KBM-7 (cell line): ENCODE measurements at regions not wholly inside any gene's neighbourhood (a gene's known extent, or its start where the extent isn't known, plus 50 kb on each side); places are given as distances from the start of the nearest gene placed in this dataset.
"Not testable (repeated sequence)": the region's sequence is repeated elsewhere in the genome, so short reads cannot be mapped to it uniquely, and the experiment has no call there.

Experiments
- DNase-seq: peaks from one replicate; pipeline ENCODE4 v3.0.0-alpha.2; 2015
- in situ Hi-C: fragments of 300-500 bp; cut with MboI; formaldehyde crosslinking; loops from 2 replicates; pipeline ENCODE4 v1.14.3; 2020; ENCODE audit warnings: low sequenced_read_pairs, low pct_unique_long_range_greater_than_20kb, mixed read lengths

DNA sequence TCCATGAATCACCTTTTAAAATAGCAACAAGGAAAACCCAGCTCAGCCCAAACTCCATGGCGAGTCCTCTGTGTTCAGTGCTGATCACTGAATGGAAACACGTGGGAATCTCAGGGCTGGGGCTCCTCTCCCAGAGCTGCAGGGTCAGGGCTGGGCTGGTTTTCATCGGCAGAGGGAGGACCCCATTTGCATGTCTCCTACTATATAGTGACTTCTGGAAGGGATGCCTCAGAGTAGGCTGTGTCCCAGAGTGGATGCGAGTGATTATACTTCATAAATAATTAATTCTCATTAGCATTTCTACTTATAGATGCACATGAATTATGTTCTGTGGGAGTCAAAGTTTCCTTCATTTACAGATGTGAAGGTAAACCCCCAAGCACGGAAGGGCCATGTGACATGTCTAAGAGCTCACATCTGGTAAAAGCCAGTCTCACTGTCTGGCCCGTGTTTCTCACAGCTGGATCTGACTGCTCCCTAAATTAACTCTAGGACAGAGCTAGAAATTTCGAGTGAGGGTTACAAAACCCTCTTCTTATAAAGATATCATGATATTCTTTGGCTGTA, 685.0 kb downstream of the TMEM121 start:
- no peak for DNase-seq
- in situ Hi-C loops = no loop called here

- in situ Hi-C loops = no loop called here
- no peak for DNase-seq
These were observed 688.8 kb downstream of the TMEM121 start for GRCh38 chr14:106215229-106215628.

DNA sequence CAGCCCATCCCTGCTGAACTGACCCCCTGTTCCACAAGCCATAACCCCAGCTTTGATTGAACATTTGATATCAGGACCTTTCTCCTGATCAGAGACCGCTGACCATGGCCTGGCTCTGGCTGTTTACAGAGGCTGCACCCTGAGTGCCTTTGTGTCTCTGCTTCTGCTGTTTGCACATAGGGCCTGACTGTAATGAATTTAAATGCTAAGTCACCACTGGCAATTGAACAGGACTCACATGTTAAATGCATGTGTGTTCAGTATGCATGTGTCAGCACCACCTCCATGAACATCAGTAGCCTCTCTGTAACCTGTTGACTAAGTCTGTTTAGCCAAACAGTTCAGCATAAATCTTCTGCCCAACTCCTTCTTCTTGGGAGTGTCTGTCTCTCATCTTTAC, 690.3 kb downstream of the TMEM121 start:
- in situ Hi-C loops = no loop called here

DNA sequence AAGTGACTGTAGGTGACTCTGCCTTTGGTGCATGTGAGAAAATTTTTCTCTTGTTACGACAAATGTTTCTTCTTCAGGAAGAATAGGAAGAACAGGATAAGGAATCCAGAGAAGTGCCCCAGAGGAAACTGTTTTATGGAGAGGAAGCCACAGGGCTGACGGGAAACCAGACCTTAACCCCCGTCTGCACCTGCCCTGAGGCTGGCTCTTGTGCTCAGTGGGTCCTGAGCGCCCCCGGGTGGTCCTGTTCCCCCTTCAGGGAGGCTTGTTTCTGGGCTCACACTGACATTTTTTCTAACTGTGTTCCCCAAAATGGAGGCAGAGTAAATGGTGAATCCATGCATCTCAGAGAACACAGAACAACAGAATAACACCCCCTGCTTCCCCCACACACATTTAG, 691.8 kb downstream of the TMEM121 start:
- in situ Hi-C loops = no loop called here
- DNase-seq = peak; percentile 59

More for the DNA sequence above, 690.3 kb downstream of the TMEM121 start:
- no peak for DNase-seq

- DNase-seq = no peak
- in situ Hi-C loops = no loop called here
These were observed 695.9 kb downstream of the TMEM121 start for GRCh38 chr14:106222311-106222710.

DNA sequence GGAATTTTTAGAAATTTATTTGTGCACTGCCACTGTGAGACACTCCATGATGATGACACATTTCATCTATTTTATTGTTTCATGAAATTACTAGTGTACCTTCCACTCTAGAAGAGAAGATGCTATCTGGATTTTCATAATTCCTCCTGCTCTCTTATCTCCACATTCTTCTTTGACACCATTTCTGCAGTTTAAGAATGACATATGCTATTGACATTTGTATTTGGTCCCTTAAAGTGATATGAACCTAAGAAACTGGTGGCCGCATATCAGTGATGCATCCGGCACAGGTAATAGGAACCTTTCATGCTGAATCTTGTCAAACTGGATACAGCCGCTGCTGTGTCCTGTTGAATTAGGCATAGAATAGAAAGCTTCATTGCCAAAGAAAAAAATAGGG, 696.3 kb downstream of the TMEM121 start:
- DNase-seq = peak; percentile 51
- in situ Hi-C loops = no loop called here

DNA sequence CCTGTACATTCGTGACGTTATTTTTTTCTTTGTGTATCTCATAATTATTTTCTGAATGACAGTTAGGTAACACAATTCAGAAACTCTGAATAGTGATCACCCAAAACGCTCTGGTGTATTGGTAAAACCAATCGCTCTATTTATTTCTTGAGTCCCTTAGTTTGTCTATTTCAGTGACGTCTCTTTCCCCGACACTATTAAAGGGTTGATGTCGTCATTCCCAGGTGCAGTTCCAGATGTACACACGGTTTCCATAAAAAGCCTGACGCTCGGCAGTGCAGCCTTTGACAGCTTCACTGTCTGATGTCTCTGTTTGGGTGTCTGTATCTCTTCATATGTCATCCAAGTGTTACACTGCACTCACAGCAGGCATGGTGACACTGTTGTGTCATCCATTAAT, 701.4 kb downstream of the TMEM121 start:
- DNase-seq = no peak
- in situ Hi-C loops = no loop called here

DNA sequence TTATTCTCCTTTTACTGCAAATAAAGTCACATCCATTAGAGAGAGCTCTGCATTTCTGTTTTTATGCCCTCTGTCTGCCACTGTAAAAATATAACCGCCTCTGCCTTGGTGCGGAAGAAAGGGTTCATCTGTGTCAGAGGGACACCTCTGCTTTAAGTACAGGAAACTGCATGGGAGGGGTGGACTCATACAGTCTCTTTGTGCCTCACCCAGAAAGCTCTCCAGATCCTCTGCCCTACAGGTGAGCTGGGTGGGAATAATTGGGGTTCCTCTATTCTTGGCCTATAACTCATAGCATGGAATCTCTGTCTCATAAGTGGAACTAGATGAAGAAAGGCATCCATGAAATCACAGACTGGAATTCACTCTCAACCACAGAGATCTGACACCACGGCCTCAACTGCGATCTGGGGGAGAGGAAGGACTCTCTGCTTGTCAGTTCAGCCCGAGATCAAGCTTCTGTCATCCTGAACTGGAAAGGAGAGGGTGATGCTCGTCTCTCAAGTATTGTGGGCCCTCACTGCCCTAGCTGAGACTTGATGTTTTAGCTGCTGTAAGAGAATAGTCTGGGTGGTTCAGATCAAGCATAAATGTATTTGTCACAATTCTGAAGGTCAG, 702.3 kb downstream of the TMEM121 start:
- no peak for DNase-seq
- in situ Hi-C loops = no loop called here

DNA sequence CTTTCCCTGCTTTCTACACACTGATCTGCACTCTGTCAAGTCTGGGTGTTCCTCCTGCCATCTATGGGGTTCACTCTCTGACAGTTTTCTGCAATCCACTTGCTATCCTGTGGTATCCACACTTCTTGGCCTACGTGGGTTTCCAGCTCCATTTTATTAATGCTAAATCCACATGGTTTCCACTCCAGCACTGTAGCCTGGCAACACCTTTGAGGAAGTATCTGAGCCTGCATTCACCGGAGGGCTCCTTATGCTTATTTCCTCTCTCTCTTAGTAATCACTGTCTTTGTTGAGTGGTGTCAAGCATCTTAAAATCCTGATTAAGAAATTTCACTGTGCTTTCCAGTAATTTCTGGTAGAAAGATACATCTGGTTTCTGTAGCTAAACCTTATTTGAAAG, 703.7 kb downstream of the TMEM121 start:
- in situ Hi-C loops = no loop called here

DNA sequence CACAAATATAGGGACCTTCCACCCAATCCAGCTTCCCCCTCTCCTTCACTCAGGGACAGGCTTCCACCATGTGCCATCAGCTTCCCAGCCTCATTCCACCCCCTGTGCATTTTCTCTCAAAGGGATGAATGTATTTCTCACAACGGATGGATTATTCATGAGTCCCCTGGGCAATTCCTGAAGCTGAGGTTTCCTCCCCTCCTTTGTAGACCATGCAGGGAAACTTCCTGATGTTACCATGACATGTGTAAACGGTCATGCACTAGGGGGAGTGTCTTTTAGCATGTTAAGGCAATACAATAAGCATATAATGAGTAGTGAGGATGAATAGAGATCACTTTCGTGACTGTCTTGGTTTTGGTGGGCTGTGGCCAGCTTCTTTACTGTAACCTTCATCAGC, 706.8 kb downstream of the TMEM121 start:
- in situ Hi-C loops, DNase-seq: not testable (repeated sequence)

More for the DNA sequence above, 703.7 kb downstream of the TMEM121 start:
- no peak for DNase-seq

DNA sequence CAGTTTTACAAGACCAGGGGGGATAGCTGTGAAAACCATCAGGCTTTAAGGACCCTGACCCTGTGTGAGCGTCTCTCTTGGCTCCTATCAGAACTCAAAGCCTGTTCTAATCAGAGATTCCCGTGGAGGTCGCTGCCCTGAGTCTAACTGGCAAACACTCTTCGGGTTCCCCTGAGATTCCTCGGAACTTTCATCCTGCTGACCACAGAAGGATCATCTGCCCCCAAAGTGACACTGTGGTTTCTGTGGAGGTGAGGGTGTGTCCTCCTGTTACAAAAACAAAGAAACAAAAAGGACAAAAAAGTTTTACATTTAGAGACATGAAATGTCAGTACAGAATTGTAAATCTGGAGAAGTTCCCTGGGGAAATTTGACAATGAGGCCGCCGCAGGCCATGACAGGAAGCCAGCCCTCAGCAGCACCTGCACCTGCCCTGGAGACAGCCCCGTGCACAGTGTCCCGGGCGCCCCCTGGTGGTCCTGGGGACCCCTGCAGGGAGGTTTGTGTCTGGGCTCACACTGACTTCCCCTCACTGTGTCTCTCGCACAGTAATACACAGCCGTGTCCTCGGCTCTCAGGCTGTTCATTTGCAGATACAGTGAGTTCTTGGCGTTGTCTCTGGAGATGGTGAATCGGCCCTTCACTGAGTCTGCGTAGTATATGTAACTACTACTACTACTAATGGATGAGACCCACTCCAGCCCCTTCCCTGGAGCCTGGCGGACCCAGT, 708.3 kb downstream of the TMEM121 start:
- in situ Hi-C loops, DNase-seq: not testable (repeated sequence)

DNA sequence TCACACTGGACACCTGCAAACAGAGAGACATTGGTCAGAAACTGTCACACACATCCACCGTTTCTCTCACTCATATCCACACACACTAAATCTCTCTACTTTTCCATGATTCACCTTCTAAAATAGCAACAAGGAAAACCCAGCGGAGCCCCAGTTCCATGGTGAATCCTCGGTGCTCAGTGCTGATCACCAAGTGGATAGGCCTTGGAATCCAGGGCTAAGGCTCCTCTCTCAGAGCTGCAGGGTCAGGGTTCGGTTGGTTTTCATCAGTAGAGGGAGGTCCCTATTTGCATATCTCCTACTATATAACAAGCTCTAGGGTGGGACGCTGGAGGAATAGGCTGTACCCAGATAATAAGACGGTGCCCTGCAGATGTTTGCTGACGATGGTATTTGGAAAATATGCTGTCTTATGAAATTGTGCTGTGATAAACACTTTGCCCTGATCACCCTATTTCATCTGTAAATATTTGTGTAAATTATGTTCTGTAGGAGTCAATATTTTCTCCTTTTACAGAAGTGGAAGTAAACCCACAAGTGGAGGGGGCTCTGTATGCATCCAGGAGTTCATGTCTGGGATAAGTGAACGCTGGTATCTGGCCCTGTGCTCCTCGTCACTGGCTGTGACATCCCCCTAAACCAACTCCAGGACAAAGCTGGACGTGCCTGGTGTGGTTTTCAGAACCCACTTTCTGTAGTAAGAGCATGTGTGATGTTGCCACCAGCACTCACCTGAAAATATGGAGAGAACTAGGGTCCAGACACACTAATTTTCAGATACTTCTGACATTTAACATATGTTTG, 709.2 kb downstream of the TMEM121 start:
- in situ Hi-C loops = no loop called here
- DNase-seq = no peak

DNA sequence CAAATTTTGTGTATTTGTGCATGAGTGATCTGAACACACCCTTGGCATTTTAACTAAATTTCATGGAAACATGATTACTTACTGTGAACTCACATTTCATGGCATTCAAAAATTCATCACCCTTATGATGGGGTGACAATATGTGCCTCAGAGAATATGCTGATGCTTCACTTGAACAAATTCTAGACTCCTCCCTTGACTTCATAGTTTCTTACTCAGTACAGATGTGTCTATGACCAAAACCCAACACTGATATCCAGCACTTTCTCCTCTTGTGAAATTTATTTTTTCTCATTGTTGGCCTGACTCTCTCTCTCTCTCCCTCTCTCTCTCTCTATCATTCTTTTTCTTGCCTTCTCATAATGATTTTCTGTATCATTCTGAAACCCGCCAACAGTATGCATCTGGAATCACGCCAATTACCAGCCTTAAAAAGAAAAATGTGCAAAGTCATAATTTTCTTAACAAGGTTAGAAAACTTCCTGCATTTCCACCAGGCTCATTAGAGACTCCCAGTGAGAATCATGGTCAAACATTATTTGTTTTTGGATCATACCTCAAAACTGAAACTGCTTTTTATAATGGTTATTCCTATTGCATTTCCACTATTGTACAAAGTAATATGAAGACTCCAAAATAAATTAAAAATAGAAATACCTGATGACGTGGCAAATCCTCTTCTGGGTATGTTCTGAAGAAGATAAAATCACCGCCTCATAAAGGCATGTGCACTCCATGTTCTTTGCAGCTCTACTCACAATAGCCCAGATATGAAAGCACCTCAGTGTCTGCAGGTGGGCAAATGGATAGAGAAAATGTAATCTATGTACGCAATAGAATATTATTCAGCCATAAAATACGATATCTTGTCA, 722.2 kb downstream of the TMEM121 start:
- in situ Hi-C loops = no loop called here
- no peak for DNase-seq

- DNase-seq = peak; percentile 40
- in situ Hi-C loops = not testable (repeated sequence)
These were observed 727.6 kb downstream of the TMEM121 start for GRCh38 chr14:106253995-106254394.

GRCh38 chr14:106257569-106257994, 731.2 kb downstream of the TMEM121 start:
- in situ Hi-C loops = not testable (repeated sequence)
- DNase-seq = peak; percentile 64

GRCh38 chr14:106268013-106268727, 741.8 kb downstream of the TMEM121 start:
- DNase-seq = peak; percentile 71
- in situ Hi-C loops = no loop called here

- DNase-seq = no peak
- in situ Hi-C loops = no loop called here
These were observed 742.6 kb downstream of the TMEM121 start for GRCh38 chr14:106269029-106269428.
